Stimulated activated CD4-positive, alpha-beta T cell treated with anti-CD3 and anti-CD28 coated beads, Interleukin-4, amount 100 ng/mL, for 4 hours (primary cell): ENCODE measurements at regions not wholly inside any gene's neighbourhood (a gene's known extent, or its start where the extent isn't known, plus 50 kb on each side); places are given as distances from the start of the nearest gene placed in this dataset.

ENCODE experiments used
- DNase-seq, 2 experiments: peaks; one replicate each; pipeline ENCODE4 v3.0.0-alpha.2; 2020

- no peak for DNase-seq
Measured at GRCh38 chr5:7955476-7955875, 86.5 kb downstream of the MTRR start.

- no peak for DNase-seq
Measured at GRCh38 chr5:7957329-7957728, 88.4 kb downstream of the MTRR start.

GRCh38 chr5:7960142-7960541 is 91.2 kb downstream of the MTRR start:
- DNase-seq = no peak

GRCh38 chr5:7961540-7961939 is 92.6 kb downstream of the MTRR start:
- DNase-seq = no peak

GRCh38 chr5:7970816-7971215 is 101.9 kb downstream of the MTRR start:
- DNase-seq = no peak

- DNase-seq = no peak
Measured at GRCh38 chr5:7976411-7977190, 107.7 kb downstream of the MTRR start.

- DNase-seq = no peak
Measured at GRCh38 chr5:7978114-7978513, 109.2 kb downstream of the MTRR start.

GRCh38 chr5:7978991-7979390 is 110.0 kb downstream of the MTRR start:
- DNase-seq = no peak

- DNase-seq = no peak
Measured at GRCh38 chr5:7980881-7981280, 111.9 kb downstream of the MTRR start.

GRCh38 chr5:7983433-7983832 is 114.5 kb downstream of the MTRR start:
- no peak for DNase-seq

GRCh38 chr5:7991125-7991821 is 122.3 kb downstream of the MTRR start:
- DNase-seq = no peak

GRCh38 chr5:7995688-7996294 is 126.8 kb downstream of the MTRR start:
- DNase-seq = no peak

GRCh38 chr5:8005416-8005815 is 136.5 kb downstream of the MTRR start:
- no peak for DNase-seq

GRCh38 chr5:8012131-8012977 is 143.4 kb downstream of the MTRR start:
- DNase-seq = no peak

GRCh38 chr5:8013948-8014710 is 145.2 kb downstream of the MTRR start:
- DNase-seq = no peak

GRCh38 chr5:8019719-8020218 is 150.8 kb downstream of the MTRR start:
- DNase-seq = no peak

- DNase-seq = no peak
Measured at GRCh38 chr5:8020861-8021514, 152.0 kb downstream of the MTRR start.

GRCh38 chr5:8028243-8028642 is 159.3 kb downstream of the MTRR start:
- DNase-seq = no peak

GRCh38 chr5:8033261-8033660 is 164.3 kb downstream of the MTRR start:
- no peak for DNase-seq

GRCh38 chr5:8034852-8035251 is 165.9 kb downstream of the MTRR start:
- no peak for DNase-seq

GRCh38 chr5:8048920-8049319 is 180.0 kb downstream of the MTRR start:
- no peak for DNase-seq
